ENCODE measurements at regions not wholly inside any gene's neighbourhood (a gene's known extent, or its start where the extent isn't known, plus 50 kb on each side); places are given as distances from the start of the nearest gene placed in this dataset.
"Not testable (repeated sequence)": the region's sequence is repeated elsewhere in the genome, so short reads cannot be mapped to it uniquely, and the experiment has no call there.

DNA sequence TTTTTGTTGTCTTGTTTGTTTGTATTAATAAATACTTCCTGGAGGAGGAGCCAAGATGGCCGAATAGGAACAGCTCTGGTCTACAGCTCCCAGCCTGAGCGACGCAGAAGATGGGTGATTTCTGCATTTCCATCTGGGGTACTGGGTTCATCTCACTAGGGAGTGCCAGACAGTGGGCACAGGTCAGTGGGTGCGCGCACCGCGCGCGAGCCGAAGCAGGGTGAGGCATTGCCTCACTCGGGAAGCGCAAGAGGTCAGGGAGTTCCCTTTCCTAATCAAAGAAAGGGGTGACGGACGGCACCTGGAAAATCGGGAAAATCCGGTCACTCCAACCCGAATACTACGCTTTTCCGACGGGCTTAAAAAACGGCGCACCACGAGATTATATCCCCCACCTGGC is 786.8 kb downstream of the SI start:
- not testable (repeated sequence) for TF ChIP-seq CTCF, POLR2A (IDR thresholded peaks at IDR 0.05)

Data from heart left ventricle (tissue), 13 donors.